Stimulated activated CD4-positive, alpha-beta T cell treated with anti-CD3 and anti-CD28 coated beads, Interleukin-4, amount 100 ng/mL, for 48 hours (primary cell): ENCODE measurements at regions not wholly inside any gene's neighbourhood (a gene's known extent, or its start where the extent isn't known, plus 50 kb on each side); places are given as distances from the start of the nearest gene placed in this dataset.
A peak's percentile ranks its signal among the peaks of the same experiment; 100 is the strongest.

ENCODE experiments used
- DNase-seq, 2 donors: peaks; one replicate each; pipeline ENCODE4 v3.0.0-alpha.2; 2020; ENCODE audit warnings: low read depth in 2 of 2

GRCh38 chr2:165033402-165033801, 78.1 kb upstream of the SLC38A11 start:
- no peak for DNase-seq

DNA sequence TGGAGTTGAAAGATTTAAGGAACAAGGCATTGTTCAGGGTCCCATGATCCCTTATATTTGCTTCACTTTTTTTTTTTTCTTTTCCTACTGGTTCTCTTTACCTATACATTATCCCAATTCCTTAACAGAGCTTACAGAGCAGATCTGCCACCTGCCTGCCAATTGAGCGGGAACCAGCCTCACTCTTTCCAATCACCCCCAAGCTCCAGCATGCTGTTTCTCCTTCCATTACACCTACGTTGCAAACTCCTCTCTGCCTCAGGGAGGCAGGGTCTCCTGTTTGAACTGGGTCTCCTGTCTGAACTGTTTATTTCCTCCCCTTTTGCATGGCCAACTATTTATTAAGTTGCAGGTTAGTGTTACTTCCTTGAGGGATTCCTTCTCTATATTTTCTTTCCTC, 77.2 kb upstream of the SLC38A11 start:
- no peak for DNase-seq

- DNase-seq: no peak
Measured at GRCh38 chr2:165024199-165024598, 68.9 kb upstream of the SLC38A11 start.

DNA sequence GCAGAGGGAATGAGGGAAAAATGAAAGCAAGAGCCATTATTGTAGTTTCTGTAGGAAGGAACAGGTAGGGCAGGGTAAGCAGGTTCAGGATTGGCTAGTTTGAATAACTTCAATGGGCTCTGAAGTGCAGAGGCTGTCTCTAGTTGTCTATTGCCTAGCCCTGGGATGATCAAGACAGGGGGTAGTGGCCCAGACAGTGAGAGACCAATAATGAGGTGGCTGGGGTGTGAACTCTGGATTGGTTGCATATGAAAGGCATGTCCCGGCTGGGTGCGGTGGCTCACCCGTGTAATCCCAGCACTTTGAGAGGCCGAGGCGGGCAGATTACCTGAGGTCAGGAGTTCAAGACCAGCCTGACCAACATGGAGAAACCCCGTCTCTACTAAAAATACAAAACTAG, 67.5 kb upstream of the SLC38A11 start:
- DNase-seq: no peak

GRCh38 chr2:165017966-165018596, 62.8 kb upstream of the SLC38A11 start:
- no peak for DNase-seq

DNA sequence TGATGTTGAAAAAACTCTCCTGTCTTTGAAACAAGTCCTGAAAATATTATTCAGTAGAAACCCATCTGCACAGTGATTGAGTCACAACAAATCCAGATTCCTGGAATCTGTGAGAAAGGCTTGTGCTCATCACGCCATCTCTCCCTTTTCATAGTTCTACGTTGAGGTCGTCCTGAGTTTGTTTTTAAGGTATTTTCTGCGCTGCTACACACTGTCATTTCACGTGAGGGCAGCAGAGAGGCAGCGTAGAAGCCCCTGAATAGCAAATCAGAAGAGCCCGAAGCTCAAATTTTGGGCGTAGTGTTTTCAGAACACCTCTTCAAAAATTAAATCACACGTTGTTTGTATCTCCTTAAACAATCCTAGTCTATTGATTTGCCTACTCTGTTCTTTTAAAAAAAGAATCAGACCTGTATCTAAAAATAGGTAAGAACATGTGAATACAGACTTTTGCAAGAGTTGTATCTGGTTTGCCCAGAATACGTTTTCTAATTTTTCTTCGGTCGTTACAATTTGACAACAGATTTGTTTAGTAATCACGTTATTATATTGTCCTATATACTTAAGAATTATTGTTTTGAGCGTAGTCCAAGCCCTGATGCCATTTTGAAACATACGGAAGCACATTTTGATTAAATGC, 61.6 kb upstream of the SLC38A11 start:
- no peak for DNase-seq

- DNase-seq: peak; percentile 50 to 56
Measured at GRCh38 chr2:165015052-165015642, 59.8 kb upstream of the SLC38A11 start.

DNA sequence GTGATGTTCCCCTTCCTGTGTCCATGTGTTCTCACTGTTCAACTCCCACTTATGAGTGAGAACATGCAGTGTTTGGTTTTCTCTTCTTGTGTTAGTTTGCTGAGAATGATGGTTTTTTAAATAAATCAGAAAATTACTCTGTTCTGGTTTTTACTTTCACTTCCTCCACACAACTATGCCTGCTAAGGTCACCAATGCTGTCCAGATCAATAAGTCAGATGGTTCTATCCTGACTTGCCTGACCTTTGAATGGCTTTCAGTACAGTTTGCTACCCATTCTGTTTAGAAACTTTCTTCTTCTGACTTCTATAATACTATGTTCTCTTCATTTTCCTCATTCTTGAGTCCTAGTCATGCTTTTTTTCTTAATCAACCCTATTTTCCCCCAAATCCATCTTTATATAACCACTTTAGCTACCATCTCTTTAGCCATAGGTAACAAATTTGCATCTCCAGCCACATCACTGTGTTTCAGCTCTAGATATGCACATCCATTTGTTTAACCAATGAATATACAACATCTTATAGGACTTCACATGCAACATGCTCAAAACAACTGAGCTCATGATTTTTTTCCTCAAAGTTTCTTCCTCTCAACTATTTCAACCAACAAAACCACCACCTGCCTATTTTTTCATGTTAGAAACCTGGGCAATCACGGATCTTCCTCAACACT, 58.8 kb upstream of the SLC38A11 start:
- DNase-seq: no peak

DNA sequence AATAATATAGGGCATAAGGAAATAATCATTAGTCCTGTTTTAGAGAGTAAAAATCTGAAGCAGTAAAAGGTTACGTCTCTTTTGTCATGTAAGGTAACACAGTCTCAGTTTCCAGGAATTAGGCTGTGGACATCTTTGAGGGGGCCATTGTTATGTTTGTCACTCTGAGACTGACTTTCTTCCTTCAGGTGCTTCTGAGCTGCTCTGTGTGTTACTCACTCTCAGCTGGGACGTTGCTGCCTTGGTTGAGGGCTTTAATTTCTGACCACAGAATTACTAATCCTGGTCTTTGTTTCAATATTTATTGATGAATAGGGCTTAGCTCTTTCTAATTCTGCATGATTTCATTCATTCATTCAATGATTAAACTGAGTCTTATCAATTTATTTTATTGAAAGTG, 55.9 kb upstream of the SLC38A11 start:
- DNase-seq: no peak

GRCh38 chr2:165010556-165010955, 55.2 kb upstream of the SLC38A11 start:
- DNase-seq: no peak

DNA sequence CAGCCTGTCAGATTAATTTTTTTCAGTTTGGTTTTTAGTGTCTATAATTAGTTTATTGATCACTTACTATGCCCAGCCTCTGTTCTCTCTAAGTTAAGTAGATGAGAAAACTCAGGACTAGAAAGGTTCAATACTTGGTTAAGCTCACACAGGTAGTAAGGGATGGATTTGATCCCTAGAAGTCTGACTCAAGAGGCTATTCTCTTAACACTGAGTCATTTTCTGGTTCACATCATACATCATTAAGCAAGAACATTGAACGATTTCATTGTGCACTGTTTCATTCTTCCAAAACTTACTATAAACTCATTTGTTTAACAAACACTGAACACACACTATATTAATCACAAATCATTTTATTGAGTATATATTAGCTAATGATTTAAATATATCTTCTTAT, 54.1 kb upstream of the SLC38A11 start:
- DNase-seq: no peak

- DNase-seq: no peak
Measured at GRCh38 chr2:165008730-165009315, 53.5 kb upstream of the SLC38A11 start.

GRCh38 chr2:165007161-165007744, 51.9 kb upstream of the SLC38A11 start:
- DNase-seq: no peak
